LNCaP clone FGC (cell line): ENCODE measurements at regions not wholly inside any gene's neighbourhood (a gene's known extent, or its start where the extent isn't known, plus 50 kb on each side); places are given as distances from the start of the nearest gene placed in this dataset.

Source experiments
- DNase-seq: peaks from one replicate; pipeline ENCODE4 v3.0.0-alpha.2; 2011; ENCODE audit warnings: low read depth
- H3K4me3 ChIP-seq: 2 replicates; pipeline ENCODE4 v1.5.1; 2011; ENCODE audit warnings: mild to moderate bottlenecking, low read depth, low read length, control low read depth
- TF ChIP-seq, protein P1 (sequence below): IDR thresholded peaks from 2 replicates; pipeline ENCODE4 v1.5.1; 2012; ENCODE audit warnings: mild to moderate bottlenecking; ENCODE audit not compliant: control insufficient read depth, insufficient read depth; ENCODE audit errors: extremely low read depth

DNA sequence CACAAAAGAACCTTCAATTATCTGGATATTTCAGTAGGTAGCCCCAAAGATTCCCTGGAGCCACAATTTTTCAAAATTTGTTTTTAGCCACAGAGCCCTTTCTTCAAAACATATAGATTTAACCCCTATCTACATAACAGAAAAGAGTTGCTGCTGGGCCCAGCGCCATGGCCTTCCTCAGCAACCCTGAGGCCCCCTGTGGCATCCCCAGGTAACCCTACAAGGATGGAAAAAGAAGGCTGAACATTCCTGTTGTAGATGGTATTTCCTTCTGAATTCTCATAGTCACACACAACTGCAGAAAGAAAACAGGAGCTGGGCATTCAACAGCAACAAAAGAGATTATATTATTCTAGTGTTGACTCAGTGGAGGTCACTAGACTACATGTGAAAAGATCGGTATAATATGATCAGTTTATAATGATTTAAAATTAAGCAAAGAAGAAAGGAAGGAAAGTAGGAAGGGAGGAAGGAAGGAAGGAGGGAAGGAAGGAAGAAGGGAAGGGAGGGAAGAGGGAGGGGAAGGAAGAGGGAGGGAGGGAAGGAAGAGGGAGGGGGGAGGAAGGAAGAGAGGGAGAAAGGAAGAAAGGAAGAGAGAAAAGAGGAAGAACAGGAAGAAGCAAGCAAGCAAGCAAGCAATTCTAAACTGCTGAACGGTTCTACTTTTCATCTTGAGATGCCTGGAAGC, 342.5 kb upstream of the NR2F2 start:
- no peak for DNase-seq
- TF ChIP-seq, protein P1, sequence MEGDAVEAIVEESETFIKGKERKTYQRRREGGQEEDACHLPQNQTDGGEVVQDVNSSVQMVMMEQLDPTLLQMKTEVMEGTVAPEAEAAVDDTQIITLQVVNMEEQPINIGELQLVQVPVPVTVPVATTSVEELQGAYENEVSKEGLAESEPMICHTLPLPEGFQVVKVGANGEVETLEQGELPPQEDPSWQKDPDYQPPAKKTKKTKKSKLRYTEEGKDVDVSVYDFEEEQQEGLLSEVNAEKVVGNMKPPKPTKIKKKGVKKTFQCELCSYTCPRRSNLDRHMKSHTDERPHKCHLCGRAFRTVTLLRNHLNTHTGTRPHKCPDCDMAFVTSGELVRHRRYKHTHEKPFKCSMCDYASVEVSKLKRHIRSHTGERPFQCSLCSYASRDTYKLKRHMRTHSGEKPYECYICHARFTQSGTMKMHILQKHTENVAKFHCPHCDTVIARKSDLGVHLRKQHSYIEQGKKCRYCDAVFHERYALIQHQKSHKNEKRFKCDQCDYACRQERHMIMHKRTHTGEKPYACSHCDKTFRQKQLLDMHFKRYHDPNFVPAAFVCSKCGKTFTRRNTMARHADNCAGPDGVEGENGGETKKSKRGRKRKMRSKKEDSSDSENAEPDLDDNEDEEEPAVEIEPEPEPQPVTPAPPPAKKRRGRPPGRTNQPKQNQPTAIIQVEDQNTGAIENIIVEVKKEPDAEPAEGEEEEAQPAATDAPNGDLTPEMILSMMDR: no peak
- H3K4me3 ChIP-seq: no peak overlapping the region

DNA sequence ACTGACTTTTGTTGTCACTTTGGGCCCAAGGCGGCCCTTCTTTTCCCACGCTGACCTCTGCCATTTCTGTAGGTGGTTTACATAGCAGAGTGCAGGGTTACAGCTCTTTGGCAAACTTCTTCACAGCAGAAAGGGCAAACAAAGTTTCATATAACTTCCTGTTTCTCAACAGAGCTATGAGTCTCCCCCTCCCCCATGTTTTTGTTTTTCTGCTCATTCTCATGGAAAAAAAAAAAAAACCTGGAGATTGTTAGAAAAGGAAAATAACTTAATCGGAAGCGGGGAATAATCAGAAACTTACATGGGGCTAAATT, 342.0 kb upstream of the NR2F2 start:
- no peak overlapping the region for H3K4me3 ChIP-seq
- peak; percentile 57 for DNase-seq
- TF ChIP-seq, protein P1: no peak

DNA sequence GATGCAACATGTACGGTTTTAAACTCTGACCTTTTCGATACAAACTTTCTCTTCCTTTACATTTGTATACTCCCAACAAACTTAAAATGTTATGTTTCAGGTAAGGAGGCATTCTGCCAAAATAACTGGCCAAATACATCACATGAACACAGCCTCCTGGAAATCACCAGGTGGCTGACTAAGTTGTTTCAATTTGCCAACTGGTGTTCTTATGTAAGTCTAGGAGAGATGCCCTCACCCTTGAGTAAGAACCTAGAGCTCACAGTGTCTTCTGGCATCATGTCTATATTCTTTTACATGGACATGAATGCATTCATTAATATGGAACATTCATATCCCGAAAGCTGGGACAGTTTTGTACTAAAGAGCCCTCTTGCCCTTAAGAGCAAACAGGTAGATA, 341.1 kb upstream of the NR2F2 start:
- DNase-seq: no peak

DNA sequence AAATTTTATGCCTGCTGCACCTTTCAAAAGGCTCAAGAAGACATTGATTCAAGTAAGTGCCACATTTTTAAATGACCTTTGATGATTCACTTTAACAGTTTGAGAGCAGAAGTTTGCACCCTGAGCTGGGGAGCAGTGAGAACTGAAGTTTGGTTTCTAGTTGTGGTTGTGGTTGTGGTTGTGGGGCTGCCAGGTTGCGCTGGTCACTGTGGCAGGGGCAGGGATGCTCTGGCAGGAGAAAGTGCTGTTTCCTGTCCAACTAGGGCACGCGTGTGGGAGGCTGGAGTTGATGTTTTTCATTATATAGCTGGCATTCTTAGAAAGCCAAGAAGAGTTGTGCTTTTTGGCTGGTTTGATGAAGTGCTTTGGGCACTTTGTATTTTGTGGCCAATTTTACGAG, 339.7 kb upstream of the NR2F2 start:
- TF ChIP-seq, protein P1: no peak
- DNase-seq: no peak
- no peak overlapping the region for H3K4me3 ChIP-seq

More for the DNA sequence above, 341.1 kb upstream of the NR2F2 start:
- H3K4me3 ChIP-seq: no peak overlapping the region
- TF ChIP-seq, protein P1: no peak

DNA sequence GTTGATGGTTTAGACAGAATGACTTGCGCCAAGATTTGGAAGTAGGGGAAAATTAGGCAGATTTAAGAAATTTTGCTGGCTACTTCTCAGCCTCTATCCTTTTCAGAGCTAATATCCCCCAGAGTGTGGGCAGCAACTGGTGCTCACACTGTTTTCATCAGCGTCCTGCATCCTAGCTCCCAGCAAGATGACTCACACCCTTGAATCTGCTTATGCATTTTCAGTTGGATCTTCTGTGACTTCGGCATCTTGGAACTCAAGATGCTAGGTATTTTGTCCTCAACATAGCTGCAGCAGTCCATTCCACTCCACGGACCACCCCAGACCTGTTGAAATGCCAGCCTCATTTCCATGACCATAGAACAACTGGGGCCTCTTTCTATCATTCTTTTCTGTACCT, 336.1 kb upstream of the NR2F2 start:
- TF ChIP-seq, protein P1: no peak
- no peak for DNase-seq

DNA sequence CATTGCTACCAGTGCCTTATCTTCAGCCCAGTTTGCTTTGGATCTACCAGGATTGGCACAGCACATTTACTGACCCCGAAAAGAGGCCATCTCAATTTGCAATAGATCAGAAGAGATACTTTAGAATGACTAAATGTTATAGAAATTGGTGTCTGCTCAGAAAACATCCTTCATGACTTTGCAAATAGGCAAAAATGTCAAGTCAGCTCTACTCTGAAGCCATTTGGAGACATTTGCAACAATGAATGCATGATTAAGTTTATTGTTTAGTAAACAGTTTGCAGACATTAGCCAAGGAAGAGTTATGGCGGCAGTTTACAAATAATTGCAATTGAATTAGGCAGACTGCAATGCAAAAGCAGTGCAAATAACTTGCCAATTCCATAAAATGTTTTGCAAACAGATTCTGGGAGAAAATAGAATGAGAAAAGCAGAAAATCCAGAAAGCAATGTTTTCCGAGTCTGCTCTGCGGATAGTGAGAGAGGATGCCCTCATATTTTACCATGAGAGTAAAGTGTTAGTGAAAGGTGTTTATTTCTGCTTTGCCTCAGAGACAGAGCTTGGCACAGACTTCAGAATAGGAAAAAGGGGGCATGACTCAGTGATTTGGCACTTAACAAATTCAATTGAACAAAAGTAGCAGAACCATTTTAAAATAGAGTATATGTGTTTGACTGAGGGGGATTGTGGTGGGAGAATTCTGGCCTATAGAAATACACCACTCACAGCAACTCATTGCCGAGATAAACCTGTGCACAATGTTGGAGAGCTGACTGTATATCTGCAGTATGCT, 334.9 kb upstream of the NR2F2 start:
- no peak overlapping the region for H3K4me3 ChIP-seq
- no peak for DNase-seq
- TF ChIP-seq, protein P1: no peak

More for the DNA sequence above, 336.1 kb upstream of the NR2F2 start:
- H3K4me3 ChIP-seq: no peak overlapping the region
